Stimulated activated CD8-positive, alpha-beta memory T cell treated with anti-CD3 and anti-CD28 coated beads, Interleukin-2, amount 100 ng/mL, for 48 hours (primary cell): ENCODE measurements at regions not wholly inside any gene's neighbourhood (a gene's known extent, or its start where the extent isn't known, plus 50 kb on each side); places are given as distances from the start of the nearest gene placed in this dataset.
"Not testable (repeated sequence)": the region's sequence is repeated elsewhere in the genome, so short reads cannot be mapped to it uniquely, and the experiment has no call there.

Experiments used
- DNase-seq, 2 donors: peaks; one replicate each; pipeline ENCODE4 v3.0.0-alpha.2; 2020; ENCODE audit warnings: low read depth in 2 of 2

- DNase-seq = no peak
Measured at GRCh38 chr4:143819029-143819428, 86.3 kb downstream of the GYPE start.

GRCh38 chr4:143817866-143818265 lies 87.5 kb downstream of the GYPE start:
- DNase-seq = not testable (repeated sequence)

GRCh38 chr4:143815375-143815774 lies 90.0 kb downstream of the GYPE start:
- not testable (repeated sequence) for DNase-seq

GRCh38 chr4:143813431-143814154 lies 91.8 kb downstream of the GYPE start:
- DNase-seq = not testable (repeated sequence)

GRCh38 chr4:143791693-143792092 lies 91.2 kb upstream of the FREM3 start:
- not testable (repeated sequence) for DNase-seq

GRCh38 chr4:143790425-143790824 lies 90.0 kb upstream of the FREM3 start:
- DNase-seq = not testable (repeated sequence)

- not testable (repeated sequence) for DNase-seq
Measured at GRCh38 chr4:143789618-143790017, 89.1 kb upstream of the FREM3 start.

GRCh38 chr4:143784567-143784966 lies 84.1 kb upstream of the FREM3 start:
- no peak for DNase-seq

GRCh38 chr4:143782521-143782920 lies 82.0 kb upstream of the FREM3 start:
- no peak for DNase-seq

- peak; percentile 4 to 30 for DNase-seq
Measured at GRCh38 chr4:143773998-143774895, 73.8 kb upstream of the FREM3 start.

GRCh38 chr4:143771269-143771668 lies 70.8 kb upstream of the FREM3 start:
- DNase-seq = no peak

GRCh38 chr4:143768007-143768591 lies 67.6 kb upstream of the FREM3 start:
- no peak for DNase-seq

GRCh38 chr4:143763587-143763986 lies 63.1 kb upstream of the FREM3 start:
- DNase-seq = no peak

GRCh38 chr4:143762511-143762910 lies 62.0 kb upstream of the FREM3 start:
- no peak for DNase-seq
